ENCODE measurements at regions not wholly inside any gene's neighbourhood (a gene's known extent, or its start where the extent isn't known, plus 50 kb on each side); places are given as distances from the start of the nearest gene placed in this dataset.
A peak's percentile ranks its signal among the peaks of the same experiment; 100 is the strongest.
"Not testable (repeated sequence)": the region's sequence is repeated elsewhere in the genome, so short reads cannot be mapped to it uniquely, and the experiment has no call there.

GRCh38 chr7:65683362-65683761 lies 189.5 kb upstream of the VKORC1L1 start:
- H3K4me3 ChIP-seq (ENCODE audit: low read length); DNase-seq; H3K27me3 ChIP-seq (ENCODE audit: control insufficient read depth, insufficient read depth, low read length); H3K36me3 ChIP-seq (ENCODE audit: control insufficient read depth, insufficient read depth, low read length); H3K9me3 ChIP-seq (ENCODE audit: control insufficient read depth, low read depth, low read length); H3K27ac ChIP-seq (ENCODE audit: low read length); H3K4me1 ChIP-seq (ENCODE audit: control insufficient read depth, insufficient read depth, low read length): not testable (repeated sequence)
- WGBS (ENCODE audit: insufficient coverage, low lambda C conversion rate) = no CpG with 5 or more reads among the region's 6 CpGs

- H3K27ac ChIP-seq (ENCODE audit: low read length); H3K36me3 ChIP-seq (ENCODE audit: control insufficient read depth, insufficient read depth, low read length); H3K9me3 ChIP-seq (ENCODE audit: control insufficient read depth, low read depth, low read length); H3K27me3 ChIP-seq (ENCODE audit: control insufficient read depth, insufficient read depth, low read length); H3K4me3 ChIP-seq (ENCODE audit: low read length); H3K4me1 ChIP-seq (ENCODE audit: control insufficient read depth, insufficient read depth, low read length); DNase-seq: not testable (repeated sequence)
- no CpG with 5 or more reads among the region's 5 CpGs for WGBS (ENCODE audit: insufficient coverage, low lambda C conversion rate)
These were observed 173.7 kb upstream of the VKORC1L1 start for GRCh38 chr7:65699026-65699714.

GRCh38 chr7:65699715-65700356 lies 173.0 kb upstream of the VKORC1L1 start:
- H3K36me3 ChIP-seq (ENCODE audit: control insufficient read depth, insufficient read depth, low read length); H3K27ac ChIP-seq (ENCODE audit: low read length); H3K4me1 ChIP-seq (ENCODE audit: control insufficient read depth, insufficient read depth, low read length); H3K4me3 ChIP-seq (ENCODE audit: low read length); DNase-seq; H3K9me3 ChIP-seq (ENCODE audit: control insufficient read depth, low read depth, low read length); H3K27me3 ChIP-seq (ENCODE audit: control insufficient read depth, insufficient read depth, low read length): not testable (repeated sequence)
- WGBS (ENCODE audit: insufficient coverage, low lambda C conversion rate) = no CpG with 5 or more reads among the region's 6 CpGs

GRCh38 chr7:65719123-65719798 lies 153.6 kb upstream of the VKORC1L1 start:
- H3K27ac ChIP-seq (ENCODE audit: low read length); DNase-seq; H3K27me3 ChIP-seq (ENCODE audit: control insufficient read depth, insufficient read depth, low read length); H3K4me1 ChIP-seq (ENCODE audit: control insufficient read depth, insufficient read depth, low read length); H3K9me3 ChIP-seq (ENCODE audit: control insufficient read depth, low read depth, low read length); H3K36me3 ChIP-seq (ENCODE audit: control insufficient read depth, insufficient read depth, low read length); H3K4me3 ChIP-seq (ENCODE audit: low read length): not testable (repeated sequence)
- WGBS (ENCODE audit: insufficient coverage, low lambda C conversion rate) = no CpG with 5 or more reads among the region's 4 CpGs

GRCh38 chr7:65722361-65722792 lies 150.5 kb upstream of the VKORC1L1 start:
- WGBS (ENCODE audit: insufficient coverage, low lambda C conversion rate) = 18% methylated on average over 5 of the region's 11 CpGs
- Histone ChIP-seq H3K27ac (ENCODE audit: low read length) (no peak overlapping the region), H3K9me3 (ENCODE audit: control insufficient read depth, low read depth, low read length) (no peaks in the 10 kb centered on the region), H3K27me3 (ENCODE audit: control insufficient read depth, insufficient read depth, low read length) (no peaks in the 10 kb centered on the region), H3K4me3 (ENCODE audit: low read length) (no peak overlapping the region), H3K36me3 (ENCODE audit: control insufficient read depth, insufficient read depth, low read length) (peaks cover 3% of the 10 kb centered on the region), H3K4me1 (ENCODE audit: control insufficient read depth, insufficient read depth, low read length) (no peaks in the 10 kb centered on the region)
- DNase-seq = peak; percentile 51 to 54

GRCh38 chr7:65727182-65727581 lies 145.7 kb upstream of the VKORC1L1 start:
- H3K27ac ChIP-seq (ENCODE audit: low read length); H3K36me3 ChIP-seq (ENCODE audit: control insufficient read depth, insufficient read depth, low read length); H3K4me1 ChIP-seq (ENCODE audit: control insufficient read depth, insufficient read depth, low read length); DNase-seq; H3K9me3 ChIP-seq (ENCODE audit: control insufficient read depth, low read depth, low read length); H3K4me3 ChIP-seq (ENCODE audit: low read length); H3K27me3 ChIP-seq (ENCODE audit: control insufficient read depth, insufficient read depth, low read length): not testable (repeated sequence)
- WGBS (ENCODE audit: insufficient coverage, low lambda C conversion rate) = no CpG with 5 or more reads among the region's 4 CpGs

- Histone ChIP-seq H3K27ac (ENCODE audit: low read length) (no peak overlapping the region), H3K4me1 (ENCODE audit: control insufficient read depth, insufficient read depth, low read length) (peaks cover 2% of the 10 kb centered on the region), H3K36me3 (ENCODE audit: control insufficient read depth, insufficient read depth, low read length) (peaks cover 3% of the 10 kb centered on the region), H3K27me3 (ENCODE audit: control insufficient read depth, insufficient read depth, low read length) (no peaks in the 10 kb centered on the region), H3K4me3 (ENCODE audit: low read length) (peak overlapping the region; percentile 51), H3K9me3 (ENCODE audit: control insufficient read depth, low read depth, low read length) (no peaks in the 10 kb centered on the region)
- DNase-seq = no peak
- 100% methylated on average over 1 of the region's 7 CpGs for WGBS (ENCODE audit: insufficient coverage, low lambda C conversion rate)
These were observed 141.7 kb upstream of the VKORC1L1 start for GRCh38 chr7:65731129-65731528.

- H3K36me3 ChIP-seq (ENCODE audit: control insufficient read depth, insufficient read depth, low read length) = peaks cover 3% of the 10 kb centered on the region
- peaks cover 2% of the 10 kb centered on the region for H3K4me1 ChIP-seq (ENCODE audit: control insufficient read depth, insufficient read depth, low read length)
- no peaks in the 10 kb centered on the region for H3K9me3 ChIP-seq (ENCODE audit: control insufficient read depth, low read depth, low read length)
- peak overlapping the region; percentile 51 for H3K4me3 ChIP-seq (ENCODE audit: low read length)
- H3K27me3 ChIP-seq (ENCODE audit: control insufficient read depth, insufficient read depth, low read length) = no peaks in the 10 kb centered on the region
- WGBS (ENCODE audit: insufficient coverage, low lambda C conversion rate) = no CpG with 5 or more reads among the region's 27 CpGs
- peak overlapping the region; percentile 34 for H3K27ac ChIP-seq (ENCODE audit: low read length)
- DNase-seq = peak; percentile 33 to 74
These were observed 141.3 kb upstream of the VKORC1L1 start for GRCh38 chr7:65731562-65732035.

GRCh38 chr7:65744406-65744805 lies 128.5 kb upstream of the VKORC1L1 start:
- no peaks in the 10 kb centered on the region for H3K27me3 ChIP-seq (ENCODE audit: control insufficient read depth, insufficient read depth, low read length)
- 100% methylated on average over 1 of the region's 2 CpGs for WGBS (ENCODE audit: insufficient coverage, low lambda C conversion rate)
- no peaks in the 10 kb centered on the region for H3K4me1 ChIP-seq (ENCODE audit: control insufficient read depth, insufficient read depth, low read length)
- H3K9me3 ChIP-seq (ENCODE audit: control insufficient read depth, low read depth, low read length) = no peaks in the 10 kb centered on the region
- H3K4me3 ChIP-seq (ENCODE audit: low read length) = no peak overlapping the region
- H3K36me3 ChIP-seq (ENCODE audit: control insufficient read depth, insufficient read depth, low read length) = peaks cover 7% of the 10 kb centered on the region
- H3K27ac ChIP-seq (ENCODE audit: low read length) = no peak overlapping the region
- DNase-seq = no peak

- Histone ChIP-seq H3K9me3 (ENCODE audit: control insufficient read depth, low read depth, low read length) (no peaks in the 10 kb centered on the region), H3K4me1 (ENCODE audit: control insufficient read depth, insufficient read depth, low read length) (no peaks in the 10 kb centered on the region), H3K27ac (ENCODE audit: low read length) (peak overlapping the region; percentile 4), H3K27me3 (ENCODE audit: control insufficient read depth, insufficient read depth, low read length) (no peaks in the 10 kb centered on the region), H3K4me3 (ENCODE audit: low read length) (no peak overlapping the region), H3K36me3 (ENCODE audit: control insufficient read depth, insufficient read depth, low read length) (no peaks in the 10 kb centered on the region)
- peak; percentile 23 to 63 for DNase-seq
- 10% methylated on average over 2 of the region's 3 CpGs for WGBS (ENCODE audit: insufficient coverage, low lambda C conversion rate)
These were observed 126.5 kb upstream of the VKORC1L1 start for GRCh38 chr7:65746398-65746669.

All from large intestine (tissue), 3 donors.